ENCODE measurements at regions not wholly inside any gene's neighbourhood (a gene's known extent, or its start where the extent isn't known, plus 50 kb on each side); places are given as distances from the start of the nearest gene placed in this dataset.

GRCh38 chr18:47606526-47606925 lies 323.9 kb downstream of the SMAD2 start:
- TF ChIP-seq CTCF (IDR thresholded peaks at IDR 0.05) (no peak), POLR2A (IDR thresholded peaks at IDR 0.05) (no peak)

Measured in vagina (tissue), 2 donors.